Glutamatergic neuron (in vitro differentiated cells): ENCODE measurements at regions not wholly inside any gene's neighbourhood (a gene's known extent, or its start where the extent isn't known, plus 50 kb on each side); places are given as distances from the start of the nearest gene placed in this dataset.

ENCODE experiments used
- DNase-seq: peaks from one replicate; pipeline ENCODE4 v3.0.0; 2022
- H3K27ac Mint-ChIP-seq: one replicate; pipeline ENCODE4 v1.8.0; 2020; ENCODE audit warnings: mild to moderate bottlenecking, mixed read lengths, inconsistent platforms; ENCODE audit not compliant: unreplicated experiment
- H3K27me3 Mint-ChIP-seq: one replicate; pipeline ENCODE4 v1.8.0; 2020; ENCODE audit warnings: mild to moderate bottlenecking, moderate library complexity, mixed read lengths, inconsistent platforms; ENCODE audit not compliant: unreplicated experiment
- H3K36me3 Mint-ChIP-seq: one replicate; pipeline ENCODE4 v1.8.0; 2020; ENCODE audit warnings: mild to moderate bottlenecking, mixed read lengths, inconsistent platforms; ENCODE audit not compliant: unreplicated experiment
- H3K4me1 Mint-ChIP-seq: one replicate; pipeline ENCODE4 v1.8.0; 2020; ENCODE audit warnings: mild to moderate bottlenecking, low read depth, mixed read lengths, inconsistent platforms; ENCODE audit not compliant: unreplicated experiment
- H3K4me3 Mint-ChIP-seq: one replicate; pipeline ENCODE4 v1.8.0; 2020; ENCODE audit warnings: mild to moderate bottlenecking, mixed read lengths, inconsistent platforms; ENCODE audit not compliant: unreplicated experiment
- H3K9me3 Mint-ChIP-seq: one replicate; pipeline ENCODE4 v1.8.0; 2020; ENCODE audit warnings: mild to moderate bottlenecking, moderate library complexity, mixed read lengths, inconsistent platforms; ENCODE audit not compliant: unreplicated experiment
- TF ChIP-seq, protein P1 (sequence below): fragments of 200-600 bp; sonication (generic); IDR thresholded peaks from one replicate; pipeline ENCODE4 v1.5.0; 2021; ENCODE audit not compliant: partially characterized antibody, unreplicated experiment

GRCh38 chr20:4373454-4373853 is 124.4 kb upstream of the ADRA1D start:
- peaks cover 2% of the 10 kb centered on the region for H3K27me3 Mint-ChIP-seq
- H3K36me3 Mint-ChIP-seq: no peaks in the 10 kb centered on the region
- no peaks in the 10 kb centered on the region for H3K4me1 Mint-ChIP-seq
- DNase-seq: no peak
- no peak overlapping the region for H3K4me3 Mint-ChIP-seq
- no peak overlapping the region for H3K27ac Mint-ChIP-seq
- no peaks in the 10 kb centered on the region for H3K9me3 Mint-ChIP-seq
- TF ChIP-seq, protein P1, sequence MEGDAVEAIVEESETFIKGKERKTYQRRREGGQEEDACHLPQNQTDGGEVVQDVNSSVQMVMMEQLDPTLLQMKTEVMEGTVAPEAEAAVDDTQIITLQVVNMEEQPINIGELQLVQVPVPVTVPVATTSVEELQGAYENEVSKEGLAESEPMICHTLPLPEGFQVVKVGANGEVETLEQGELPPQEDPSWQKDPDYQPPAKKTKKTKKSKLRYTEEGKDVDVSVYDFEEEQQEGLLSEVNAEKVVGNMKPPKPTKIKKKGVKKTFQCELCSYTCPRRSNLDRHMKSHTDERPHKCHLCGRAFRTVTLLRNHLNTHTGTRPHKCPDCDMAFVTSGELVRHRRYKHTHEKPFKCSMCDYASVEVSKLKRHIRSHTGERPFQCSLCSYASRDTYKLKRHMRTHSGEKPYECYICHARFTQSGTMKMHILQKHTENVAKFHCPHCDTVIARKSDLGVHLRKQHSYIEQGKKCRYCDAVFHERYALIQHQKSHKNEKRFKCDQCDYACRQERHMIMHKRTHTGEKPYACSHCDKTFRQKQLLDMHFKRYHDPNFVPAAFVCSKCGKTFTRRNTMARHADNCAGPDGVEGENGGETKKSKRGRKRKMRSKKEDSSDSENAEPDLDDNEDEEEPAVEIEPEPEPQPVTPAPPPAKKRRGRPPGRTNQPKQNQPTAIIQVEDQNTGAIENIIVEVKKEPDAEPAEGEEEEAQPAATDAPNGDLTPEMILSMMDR: no peak

- no peaks in the 10 kb centered on the region for H3K9me3 Mint-ChIP-seq
- no peak overlapping the region for H3K4me3 Mint-ChIP-seq
- no peak overlapping the region for H3K27ac Mint-ChIP-seq
- TF ChIP-seq, protein P1: no peak
- no peak for DNase-seq
- peaks cover 2% of the 10 kb centered on the region for H3K27me3 Mint-ChIP-seq
- no peaks in the 10 kb centered on the region for H3K4me1 Mint-ChIP-seq
- no peaks in the 10 kb centered on the region for H3K36me3 Mint-ChIP-seq
Observed at GRCh38 chr20:4371623-4372251, 122.7 kb upstream of the ADRA1D start.

- no peaks in the 10 kb centered on the region for H3K36me3 Mint-ChIP-seq
- TF ChIP-seq, protein P1: no peak
- H3K4me1 Mint-ChIP-seq: no peaks in the 10 kb centered on the region
- peaks cover 4% of the 10 kb centered on the region for H3K27me3 Mint-ChIP-seq
- no peak overlapping the region for H3K4me3 Mint-ChIP-seq
- no peaks in the 10 kb centered on the region for H3K9me3 Mint-ChIP-seq
- no peak for DNase-seq
- no peak overlapping the region for H3K27ac Mint-ChIP-seq
Observed at GRCh38 chr20:4370851-4371250, 121.8 kb upstream of the ADRA1D start.

GRCh38 chr20:4369798-4370124 is 120.7 kb upstream of the ADRA1D start:
- H3K27ac Mint-ChIP-seq: no peak overlapping the region
- no peaks in the 10 kb centered on the region for H3K9me3 Mint-ChIP-seq
- H3K4me3 Mint-ChIP-seq: no peak overlapping the region
- no peaks in the 10 kb centered on the region for H3K4me1 Mint-ChIP-seq
- H3K27me3 Mint-ChIP-seq: peaks cover 6% of the 10 kb centered on the region
- DNase-seq: no peak
- TF ChIP-seq, protein P1: no peak
- no peaks in the 10 kb centered on the region for H3K36me3 Mint-ChIP-seq

- Mint-ChIP-seq H3K27me3 (peaks cover 6% of the 10 kb centered on the region), H3K4me3 (no peak overlapping the region), H3K27ac (no peak overlapping the region), H3K4me1 (no peaks in the 10 kb centered on the region), H3K36me3 (no peaks in the 10 kb centered on the region), H3K9me3 (no peaks in the 10 kb centered on the region)
- DNase-seq: no peak
- TF ChIP-seq, protein P1: no peak
Observed at GRCh38 chr20:4369119-4369797, 120.2 kb upstream of the ADRA1D start.
